HepG2 (cell line): ENCODE measurements at regions not wholly inside any gene's neighbourhood (a gene's known extent, or its start where the extent isn't known, plus 50 kb on each side); places are given as distances from the start of the nearest gene placed in this dataset.

Experiments
- ATF7-NPFF ChIP-seq: sonication (generic); formaldehyde crosslinking; IDR thresholded peaks from 2 replicates; pipeline ENCODE4 v1.8.1; 2023; ENCODE audit warnings: mild to moderate bottlenecking, low read depth, missing genetic modification reagents, moderate library complexity
- DPF2 ChIP-seq: sonication (generic); formaldehyde crosslinking; IDR thresholded peaks from 2 replicates; pipeline ENCODE4 v1.4.0; 2020; ENCODE audit warnings: mild to moderate bottlenecking, low read depth, missing genetic modification reagents, borderline replicate concordance
- ETS1 ChIP-seq: sonication (generic); formaldehyde crosslinking; IDR thresholded peaks from 2 replicates; pipeline ENCODE4 v1.4.0; 2020; ENCODE audit warnings: missing genetic modification reagents
- GATAD1 ChIP-seq: IDR thresholded peaks from 2 replicates; pipeline ENCODE4 v1.6.1; 2016; ENCODE audit warnings: missing genetic modification reagents, missing compliant biosample characterization
- KDM1A ChIP-seq: IDR thresholded peaks from 2 replicates; pipeline ENCODE4 v1.6.1; 2016; ENCODE audit warnings: missing compliant biosample characterization
- KDM5B ChIP-seq: sonication (generic); formaldehyde crosslinking; IDR thresholded peaks from 2 replicates; pipeline ENCODE4 v1.4.0; 2020; ENCODE audit warnings: missing genetic modification reagents, mild to moderate bottlenecking, borderline replicate concordance
- KLF13 ChIP-seq: sonication (generic); formaldehyde crosslinking; IDR thresholded peaks from 2 replicates; pipeline ENCODE4 v1.4.0; 2020; ENCODE audit warnings: mild to moderate bottlenecking, missing genetic modification reagents
- NRL ChIP-seq: sonication (generic); formaldehyde crosslinking; IDR thresholded peaks from 2 replicates; pipeline ENCODE4 v1.5.0; 2020; ENCODE audit warnings: missing genetic modification reagents, mild to moderate bottlenecking, moderate library complexity, borderline replicate concordance
- RARA ChIP-seq: IDR thresholded peaks from 2 replicates; pipeline ENCODE4 v1.6.1; 2016; ENCODE audit warnings: missing genetic modification reagents, missing compliant biosample characterization
- SP4 ChIP-seq: sonication (generic); formaldehyde crosslinking; IDR thresholded peaks from 2 replicates; pipeline ENCODE4 v1.8.1; 2023; ENCODE audit warnings: mild to moderate bottlenecking, missing genetic modification reagents
- TFE3 ChIP-seq: IDR thresholded peaks from 2 replicates; pipeline ENCODE4 v1.6.1; 2016
- TGIF2 ChIP-seq: IDR thresholded peaks from 2 replicates; pipeline ENCODE4 v1.6.1; 2016; ENCODE audit warnings: control low read depth, missing compliant biosample characterization
- USF2 ChIP-seq, 2 experiments: sonication (generic) in 1 of 2; formaldehyde crosslinking in 1 of 2; IDR thresholded peaks; 2 replicates each; pipeline versions ENCODE4 v1.5.1 to v1.6.1; 2011 to 2020; ENCODE audit warnings: borderline replicate concordance in 1 of 2, low read depth in 1 of 2, low read length in 1 of 2, mild to moderate bottlenecking in 1 of 2, missing genetic modification reagents in 1 of 2, moderate library complexity in 1 of 2
- ZNF121 ChIP-seq: sonication (generic); formaldehyde crosslinking; IDR thresholded peaks from 2 replicates; pipeline ENCODE4 v1.5.0; 2020; ENCODE audit warnings: mild to moderate bottlenecking, missing genetic modification reagents
- ZNF44 ChIP-seq: sonication (generic); formaldehyde crosslinking; IDR thresholded peaks from 2 replicates; pipeline ENCODE4 v1.5.1; 2020; ENCODE audit warnings: mild to moderate bottlenecking, missing genetic modification reagents
- ZNF441 ChIP-seq: sonication (generic); formaldehyde crosslinking; IDR thresholded peaks from 2 replicates; pipeline ENCODE4 v1.7.0; 2021; ENCODE audit warnings: missing genetic modification reagents, borderline replicate concordance
- ZNF546 ChIP-seq: sonication (generic); formaldehyde crosslinking; conservative IDR thresholded peaks from 2 replicates; pipeline ENCODE4 v1.8.1; 2023; ENCODE audit warnings: mild to moderate bottlenecking, missing genetic modification reagents
- TF ChIP-seq, protein P1 (sequence below): IDR thresholded peaks from 2 replicates; pipeline ENCODE4 v1.6.1; 2012; ENCODE audit warnings: low read length, improper control_type of control experiment
- TF ChIP-seq, protein P2 (sequence below): sonication (generic); formaldehyde crosslinking; IDR thresholded peaks from 2 replicates; pipeline ENCODE4 v1.4.0; 2020; ENCODE audit warnings: missing genetic modification reagents

DNA sequence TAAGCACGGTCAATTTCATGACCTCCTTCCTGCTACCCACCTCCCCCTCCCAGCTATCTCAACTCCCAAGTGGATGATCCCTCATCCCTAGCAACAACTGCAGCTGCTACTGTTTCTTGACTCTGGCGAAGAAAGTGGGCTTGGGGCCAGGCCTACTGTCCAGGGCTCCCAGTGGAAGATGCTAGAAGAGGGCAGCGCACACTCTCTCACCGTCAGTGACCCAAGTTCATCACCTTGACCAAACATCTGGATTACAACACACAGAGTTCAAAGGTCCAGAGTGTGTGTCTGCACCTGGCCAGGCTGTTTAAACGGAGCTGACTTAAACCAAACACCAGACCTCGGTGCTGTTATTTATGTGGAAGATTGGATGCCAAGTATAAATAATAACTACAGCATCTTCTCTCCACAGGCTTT, 385.6 kb downstream of the SHQ1 start (continued):
- no peak for TF ChIP-seq ZNF121 (CRISPR knock-in tag)
- TF ChIP-seq ZNF441: peak; percentile 79
- no peak for TF ChIP-seq ZNF44
- no peak for TF ChIP-seq ATF7-NPFF (CRISPR knock-in tag)
- TF ChIP-seq, protein P1, sequence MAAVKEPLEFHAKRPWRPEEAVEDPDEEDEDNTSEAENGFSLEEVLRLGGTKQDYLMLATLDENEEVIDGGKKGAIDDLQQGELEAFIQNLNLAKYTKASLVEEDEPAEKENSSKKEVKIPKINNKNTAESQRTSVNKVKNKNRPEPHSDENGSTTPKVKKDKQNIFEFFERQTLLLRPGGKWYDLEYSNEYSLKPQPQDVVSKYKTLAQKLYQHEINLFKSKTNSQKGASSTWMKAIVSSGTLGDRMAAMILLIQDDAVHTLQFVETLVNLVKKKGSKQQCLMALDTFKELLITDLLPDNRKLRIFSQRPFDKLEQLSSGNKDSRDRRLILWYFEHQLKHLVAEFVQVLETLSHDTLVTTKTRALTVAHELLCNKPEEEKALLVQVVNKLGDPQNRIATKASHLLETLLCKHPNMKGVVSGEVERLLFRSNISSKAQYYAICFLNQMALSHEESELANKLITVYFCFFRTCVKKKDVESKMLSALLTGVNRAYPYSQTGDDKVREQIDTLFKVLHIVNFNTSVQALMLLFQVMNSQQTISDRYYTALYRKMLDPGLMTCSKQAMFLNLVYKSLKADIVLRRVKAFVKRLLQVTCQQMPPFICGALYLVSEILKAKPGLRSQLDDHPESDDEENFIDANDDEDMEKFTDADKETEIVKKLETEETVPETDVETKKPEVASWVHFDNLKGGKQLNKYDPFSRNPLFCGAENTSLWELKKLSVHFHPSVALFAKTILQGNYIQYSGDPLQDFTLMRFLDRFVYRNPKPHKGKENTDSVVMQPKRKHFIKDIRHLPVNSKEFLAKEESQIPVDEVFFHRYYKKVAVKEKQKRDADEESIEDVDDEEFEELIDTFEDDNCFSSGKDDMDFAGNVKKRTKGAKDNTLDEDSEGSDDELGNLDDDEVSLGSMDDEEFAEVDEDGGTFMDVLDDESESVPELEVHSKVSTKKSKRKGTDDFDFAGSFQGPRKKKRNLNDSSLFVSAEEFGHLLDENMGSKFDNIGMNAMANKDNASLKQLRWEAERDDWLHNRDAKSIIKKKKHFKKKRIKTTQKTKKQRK: no peak
- TF ChIP-seq KDM1A: peak; percentile 75; the same call in 1 of the 2 replicates
- TF ChIP-seq ZNF546 (CRISPR knock-in tag): no peak
- no peak for TF ChIP-seq ETS1 (CRISPR knock-in tag)
- TF ChIP-seq RARA: peak; percentile 97
- no peak for TF ChIP-seq TGIF2
- TF ChIP-seq NRL (CRISPR knock-in tag): no peak
- no peak for TF ChIP-seq USF2 (IDR thresholded peaks at IDR 0.05; ENCODE audit: low read depth, low read length)
- no peak for TF ChIP-seq USF2 (CRISPR knock-in tag; IDR thresholded peaks at IDR 0.05; ENCODE audit: borderline replicate concordance)
- 0 out of 2 replicates have a peak, but pooled peaks have one; percentile 24 for TF ChIP-seq TFE3 (CRISPR knock-in tag)
- no peak for TF ChIP-seq KLF13
- TF ChIP-seq, protein P2, sequence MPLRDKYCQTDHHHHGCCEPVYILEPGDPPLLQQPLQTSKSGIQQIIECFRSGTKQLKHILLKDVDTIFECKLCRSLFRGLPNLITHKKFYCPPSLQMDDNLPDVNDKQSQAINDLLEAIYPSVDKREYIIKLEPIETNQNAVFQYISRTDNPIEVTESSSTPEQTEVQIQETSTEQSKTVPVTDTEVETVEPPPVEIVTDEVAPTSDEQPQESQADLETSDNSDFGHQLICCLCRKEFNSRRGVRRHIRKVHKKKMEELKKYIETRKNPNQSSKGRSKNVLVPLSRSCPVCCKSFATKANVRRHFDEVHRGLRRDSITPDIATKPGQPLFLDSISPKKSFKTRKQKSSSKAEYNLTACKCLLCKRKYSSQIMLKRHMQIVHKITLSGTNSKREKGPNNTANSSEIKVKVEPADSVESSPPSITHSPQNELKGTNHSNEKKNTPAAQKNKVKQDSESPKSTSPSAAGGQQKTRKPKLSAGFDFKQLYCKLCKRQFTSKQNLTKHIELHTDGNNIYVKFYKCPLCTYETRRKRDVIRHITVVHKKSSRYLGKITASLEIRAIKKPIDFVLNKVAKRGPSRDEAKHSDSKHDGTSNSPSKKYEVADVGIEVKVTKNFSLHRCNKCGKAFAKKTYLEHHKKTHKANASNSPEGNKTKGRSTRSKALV: no peak
- 0 out of 2 replicates have a peak, but pooled peaks have one; percentile 22 for TF ChIP-seq SP4
- TF ChIP-seq GATAD1: peak; percentile 65; the same call in 1 of the 2 replicates
- 0 out of 2 replicates have a peak, but pooled peaks have one; percentile 38 for TF ChIP-seq KDM5B (CRISPR knock-in tag)
- TF ChIP-seq DPF2 (CRISPR knock-in tag): peak; percentile 83; the same call in 1 of the 2 replicates
